A204.1 (cell line): ENCODE measurements at regions not wholly inside any gene's neighbourhood (a gene's known extent, or its start where the extent isn't known, plus 50 kb on each side); places are given as distances from the start of the nearest gene placed in this dataset.

Source experiments
- FAIRE-seq: peaks from 2 replicates; lab custom pipeline; 2012; peaks lifted over from hg19 to GRCh38; lab: Jason Lieb, UNC

DNA sequence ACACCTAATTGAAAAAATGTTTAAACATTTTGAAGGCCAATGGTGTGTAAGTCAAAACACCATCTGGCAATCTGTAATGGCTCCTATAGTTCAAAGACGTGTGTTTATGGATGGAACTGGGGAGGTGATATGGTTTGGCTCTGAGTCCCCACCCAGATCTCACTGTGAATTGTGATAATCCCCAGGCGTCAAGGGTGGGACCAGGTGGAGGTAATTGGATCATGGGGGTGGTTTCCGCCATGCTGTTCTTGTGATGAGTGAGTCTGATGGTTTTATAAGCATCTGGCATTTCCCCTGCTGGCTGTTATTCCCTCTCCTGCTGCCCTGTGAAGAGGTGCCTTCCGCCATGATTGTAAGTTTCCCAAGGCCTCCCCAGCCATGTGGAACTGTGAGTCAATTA is 52.2 kb downstream of the ADRA2C start:
- FAIRE-seq, result no peak

DNA sequence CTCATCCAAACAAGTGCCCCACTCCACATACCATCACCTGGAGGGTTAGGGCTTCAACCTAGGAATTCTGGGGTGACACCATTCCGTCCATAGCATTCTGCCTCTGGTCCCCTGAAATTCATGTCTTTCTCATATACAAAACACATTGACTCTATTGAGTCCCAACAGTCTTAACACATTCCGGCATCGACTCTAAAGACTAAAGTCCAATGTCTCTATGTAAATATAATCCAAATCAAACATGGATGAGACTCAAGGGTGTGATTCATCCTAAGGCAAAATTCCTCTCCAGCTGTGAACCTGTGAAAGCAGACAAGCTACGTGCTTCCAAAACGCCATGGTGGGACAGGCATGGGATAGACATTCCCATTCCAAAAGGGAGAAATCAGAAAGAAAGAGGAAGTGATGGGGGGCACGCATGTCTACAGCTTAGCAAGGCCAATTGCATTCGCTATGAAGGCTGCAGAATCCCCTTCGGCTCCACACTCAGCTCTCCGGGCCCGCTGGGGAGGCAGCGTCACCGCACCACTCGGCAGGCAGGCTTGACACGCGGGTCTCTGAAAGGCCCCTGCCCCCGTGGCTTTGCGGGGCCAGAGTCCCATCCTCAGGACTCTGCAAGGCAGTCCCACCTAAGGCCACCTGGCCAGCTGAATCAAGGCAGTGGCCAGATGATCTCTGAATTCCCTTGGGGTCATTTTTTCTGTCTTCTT is 53.2 kb downstream of the ADRA2C start:
- FAIRE-seq, result no peak

DNA sequence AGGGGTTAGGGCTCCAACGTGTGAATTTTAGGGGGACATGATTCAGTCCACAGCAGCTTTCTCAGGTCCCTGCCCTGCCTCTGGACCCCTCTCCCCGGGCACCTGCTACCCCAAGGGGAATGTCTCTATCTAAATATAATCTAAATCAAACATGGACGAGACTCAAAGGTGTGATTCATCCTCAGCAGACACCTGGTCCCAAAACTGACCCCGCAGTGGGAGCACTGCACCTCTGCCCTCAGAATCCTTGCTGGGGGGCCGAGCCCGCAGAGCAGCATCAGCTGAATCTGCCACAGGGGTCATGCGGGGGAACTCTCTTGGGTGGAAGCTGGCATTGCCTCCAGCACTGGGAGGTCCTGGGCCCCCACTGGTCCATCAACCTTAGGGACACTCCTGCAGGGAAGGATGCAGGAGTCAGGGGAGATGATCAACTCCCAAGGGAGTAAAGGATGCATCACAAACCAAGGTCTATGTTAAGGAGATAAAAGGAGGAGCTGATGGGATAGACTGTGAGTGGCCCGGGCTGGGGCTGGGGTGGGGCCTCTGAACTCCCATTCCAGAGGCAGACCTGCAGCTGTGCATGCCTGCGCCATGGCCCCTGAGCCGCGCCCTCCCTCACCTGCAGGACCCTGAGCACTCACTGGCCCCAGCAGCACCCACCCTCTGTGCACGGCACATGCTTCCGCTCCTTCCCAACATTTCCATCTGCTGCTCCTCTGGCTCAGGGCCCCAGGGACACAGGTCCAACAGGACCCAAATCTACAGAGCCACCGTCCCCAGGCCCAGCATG is 54.0 kb downstream of the ADRA2C start:
- no peak for FAIRE-seq

DNA sequence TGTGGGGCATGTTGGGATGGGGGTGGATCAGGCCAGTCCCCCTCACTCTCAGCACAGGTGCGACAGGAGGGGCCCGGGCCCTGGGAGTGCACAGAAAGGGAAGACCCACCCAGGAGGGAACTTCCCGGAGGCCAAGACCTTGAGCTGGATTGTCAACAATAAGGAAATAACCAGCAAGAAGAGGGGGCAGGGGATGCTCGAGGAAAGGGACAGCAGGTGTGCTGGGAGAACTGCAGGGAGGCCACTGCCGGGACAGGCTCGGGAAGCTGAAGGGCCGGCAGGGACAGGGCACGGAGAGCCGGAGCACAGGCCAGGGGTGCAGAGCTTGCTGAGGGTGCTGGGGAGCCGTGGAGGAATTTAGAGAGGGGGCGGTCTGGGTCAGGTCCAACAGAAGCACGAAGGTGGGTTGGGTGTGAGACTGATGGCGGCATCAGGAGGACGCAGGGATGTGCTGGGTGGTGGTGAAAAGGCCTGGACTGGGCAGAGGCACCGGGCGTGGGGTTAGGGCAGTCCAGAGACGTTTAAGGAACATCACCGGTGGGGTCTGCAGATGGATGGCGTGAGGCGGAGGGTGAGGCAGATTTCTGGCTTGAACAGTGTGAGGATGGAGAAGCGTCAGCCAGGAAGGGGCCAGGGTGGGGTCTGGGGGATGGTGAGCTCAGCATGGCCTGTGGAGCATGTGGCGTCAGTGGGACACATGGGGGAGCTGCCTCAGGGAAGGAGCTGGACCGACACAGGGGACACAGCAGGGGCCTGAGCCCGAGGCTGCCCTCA is 54.8 kb downstream of the ADRA2C start:
- no peak for FAIRE-seq

DNA sequence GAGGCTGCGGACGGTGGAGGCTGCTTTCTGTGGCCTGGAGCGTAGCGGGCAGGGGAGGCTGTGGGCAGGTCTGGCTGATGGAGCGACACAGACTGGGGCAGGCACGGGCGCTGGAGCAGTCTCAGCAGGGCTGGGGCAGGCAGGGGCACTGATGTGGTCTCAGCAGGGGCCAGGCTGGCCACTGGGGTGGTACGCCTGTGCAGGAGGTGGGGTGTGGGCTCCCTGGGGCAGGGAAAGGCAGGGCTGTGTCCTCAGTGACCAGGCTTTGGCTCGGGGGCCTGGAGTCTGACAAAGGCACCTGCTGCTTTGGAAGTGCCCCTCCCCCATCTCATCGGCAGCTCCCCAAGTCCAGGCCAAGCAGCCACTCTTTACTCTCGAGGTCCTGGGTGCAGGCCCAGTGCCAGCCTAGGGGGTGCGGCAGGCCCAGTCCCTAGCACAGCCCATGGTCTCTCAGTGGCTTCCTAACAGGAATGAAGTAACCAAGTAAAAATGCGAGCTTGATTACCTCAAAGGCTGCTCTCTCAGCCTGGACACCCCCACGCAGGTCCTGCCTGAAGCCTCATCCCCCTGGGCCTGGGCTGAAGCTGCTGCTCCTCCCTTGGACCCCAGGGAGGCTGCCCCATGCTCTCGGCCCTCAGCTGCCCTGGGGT is 55.5 kb downstream of the ADRA2C start:
- FAIRE-seq, result no peak

DNA sequence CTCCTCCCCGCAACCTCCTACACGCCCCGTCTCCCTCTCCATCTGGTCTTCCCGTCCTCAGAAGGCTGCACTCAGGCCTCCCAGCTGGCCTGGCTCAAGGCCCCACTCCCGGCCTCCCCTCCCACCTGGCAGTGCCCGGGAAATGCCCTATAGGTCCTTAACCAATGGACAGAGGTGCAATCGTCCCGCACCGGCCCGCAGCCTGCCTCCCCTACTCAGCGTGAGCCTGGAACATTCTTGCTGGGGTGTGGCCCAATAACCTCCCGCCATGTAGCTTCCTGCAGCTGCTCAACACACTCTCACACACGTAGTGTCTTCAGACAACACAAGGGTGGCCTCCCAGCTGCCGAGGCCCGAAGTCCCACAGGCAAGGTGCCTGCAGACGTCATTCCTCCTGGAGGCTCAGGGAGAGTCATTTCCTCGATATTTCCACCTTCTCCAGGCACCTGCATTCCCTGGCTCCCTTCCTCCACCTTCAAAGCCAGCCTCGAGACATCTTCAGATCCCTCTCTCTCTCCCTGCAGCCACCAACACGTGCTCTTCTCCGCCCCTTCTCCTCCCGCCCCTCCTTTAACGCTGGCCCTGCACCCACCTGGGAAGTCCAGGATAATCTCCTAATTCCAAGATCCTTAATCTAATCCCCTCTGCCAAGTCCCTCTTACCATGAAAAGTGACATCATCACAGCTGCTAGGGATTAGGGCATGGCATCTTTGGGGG is 56.2 kb downstream of the ADRA2C start:
- FAIRE-seq, result no peak

DNA sequence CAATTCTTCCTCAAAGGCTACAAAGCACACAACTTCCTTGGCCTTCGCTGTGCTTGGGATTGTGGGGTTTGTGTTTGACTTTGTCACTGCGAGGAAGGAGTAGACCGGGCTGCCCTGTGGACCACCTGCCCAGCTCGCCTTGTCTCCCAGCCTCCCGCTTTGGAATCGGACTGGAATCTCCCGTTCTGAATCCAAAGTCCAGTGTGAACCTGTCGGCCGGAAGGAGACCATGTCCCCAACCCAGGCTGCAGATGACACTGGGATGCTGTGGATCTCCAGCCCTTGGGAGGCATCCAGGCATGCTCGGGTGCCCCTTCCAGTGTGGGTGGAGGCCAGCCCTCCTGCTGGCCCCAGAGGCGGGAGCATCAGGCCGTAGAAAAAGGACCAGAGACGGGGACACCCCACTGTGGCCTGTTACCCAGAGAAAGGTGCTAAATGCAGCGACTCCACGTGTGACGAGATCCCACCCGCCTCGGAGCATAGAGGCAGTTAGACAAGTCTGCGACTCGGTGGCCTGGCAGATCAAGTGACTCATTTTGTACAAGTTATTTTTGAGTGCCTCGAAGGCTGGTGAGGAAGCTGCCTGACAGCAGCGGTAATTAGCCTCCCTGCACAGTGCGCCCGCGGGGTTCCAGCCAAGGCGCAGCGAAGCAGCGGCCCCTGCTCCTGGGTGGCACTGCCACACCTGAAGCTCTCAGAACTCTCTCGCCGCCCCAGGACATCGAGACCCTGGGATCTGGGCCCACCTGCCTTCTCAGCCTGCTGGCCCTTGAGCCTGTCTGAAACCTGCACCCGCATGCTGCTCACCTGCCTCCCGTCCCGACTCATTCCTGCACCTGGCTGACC is 57.5 kb downstream of the ADRA2C start:
- FAIRE-seq, result no peak

DNA sequence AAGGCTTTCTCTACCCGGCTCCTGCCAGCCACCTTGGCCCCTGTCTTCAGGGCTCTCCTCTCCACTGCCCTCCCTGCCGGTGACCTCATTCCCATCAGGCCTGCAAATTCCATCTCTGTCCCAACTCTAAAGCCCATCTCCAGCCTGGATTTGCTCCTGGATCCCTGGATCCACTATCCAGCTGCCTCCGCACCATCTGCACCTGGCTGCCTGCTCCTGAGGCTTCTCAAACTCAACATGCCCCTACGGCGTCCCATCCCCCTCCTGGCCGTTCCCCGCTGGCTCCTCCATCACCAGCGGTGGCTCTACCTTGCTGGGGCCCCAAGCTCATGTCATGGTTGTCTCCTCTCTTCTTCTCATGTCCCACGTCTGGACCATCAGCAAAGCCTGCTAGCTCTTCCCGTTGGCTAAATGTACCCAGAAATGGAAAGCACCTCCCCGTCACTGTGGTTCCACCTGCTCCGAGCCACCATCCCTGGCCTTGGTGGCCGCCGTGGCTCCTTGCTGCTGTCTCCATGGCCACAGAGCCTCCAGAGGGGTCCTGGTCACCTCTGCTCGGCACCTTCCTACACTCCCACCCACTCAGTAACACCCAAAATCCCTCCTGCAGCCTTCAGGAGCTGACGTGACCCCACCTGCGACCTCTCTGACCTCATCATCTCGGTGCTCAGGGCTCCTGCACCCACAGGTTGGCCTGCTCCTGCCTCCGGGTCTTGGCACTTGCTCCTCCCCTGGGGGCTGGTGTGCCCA is 58.5 kb downstream of the ADRA2C start:
- no peak for FAIRE-seq

DNA sequence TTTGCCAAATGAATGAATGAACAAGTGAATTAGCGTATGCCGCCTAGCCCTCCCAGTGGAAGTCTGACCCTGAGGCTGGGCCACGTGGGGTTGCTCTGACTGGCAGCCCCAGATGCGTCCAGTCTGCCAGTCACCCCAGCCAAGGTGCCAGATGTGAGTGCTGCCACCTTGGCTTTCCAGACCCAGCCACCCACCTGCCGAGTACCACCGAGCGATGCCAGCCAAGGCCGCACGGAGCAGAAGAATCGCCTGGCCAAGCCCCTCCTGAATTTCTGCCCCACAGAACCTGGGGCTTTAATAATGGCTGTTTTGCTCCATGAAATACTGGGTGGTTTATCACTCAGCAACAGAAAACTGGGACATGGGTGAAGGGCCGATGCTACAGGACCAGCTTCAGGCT is 59.3 kb downstream of the ADRA2C start:
- FAIRE-seq, result no peak

DNA sequence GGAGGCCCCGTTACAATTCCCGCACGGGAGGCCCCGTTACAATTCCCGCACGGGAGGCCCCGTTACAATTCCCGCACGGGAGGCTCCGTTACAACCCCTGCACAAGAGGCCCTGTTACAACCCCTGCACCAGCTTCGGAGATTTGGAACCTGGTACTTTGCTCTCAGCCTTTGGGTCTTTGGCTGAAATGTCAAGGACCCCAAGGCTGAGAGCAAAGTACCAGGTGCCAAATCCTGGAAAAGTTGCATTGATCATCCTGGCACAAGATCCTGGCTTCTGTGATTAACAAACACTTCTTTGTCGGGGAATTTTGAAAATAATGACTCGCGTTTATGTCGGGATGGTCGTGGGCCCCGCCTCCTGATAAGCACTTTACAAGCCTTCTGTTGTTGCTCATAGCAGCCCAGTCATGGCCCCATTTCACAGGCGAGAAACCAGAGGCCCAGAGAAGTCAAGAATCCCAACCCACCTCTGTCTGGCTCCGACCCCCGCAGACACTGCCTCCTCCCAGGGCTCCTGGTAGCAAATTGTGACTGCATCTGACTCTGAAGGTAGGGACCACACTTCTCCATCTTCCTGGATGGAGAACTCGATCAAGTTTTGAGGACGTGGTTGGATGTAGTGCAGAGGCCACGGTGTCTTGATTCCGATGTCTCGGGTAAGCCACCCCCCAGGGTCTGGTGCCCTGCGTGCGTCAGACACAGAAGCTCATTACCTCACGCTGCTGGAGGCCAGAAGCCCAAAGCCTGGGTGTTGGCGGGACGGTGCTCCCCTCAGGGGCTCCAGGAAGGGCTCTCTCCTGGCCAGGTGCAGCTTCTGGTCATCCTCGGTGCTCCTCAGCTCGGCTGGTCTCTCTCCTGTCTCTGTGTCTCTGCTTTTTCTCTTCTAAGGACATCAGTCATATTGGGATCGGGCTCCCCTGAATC is 60.3 kb downstream of the ADRA2C start:
- no peak for FAIRE-seq

DNA sequence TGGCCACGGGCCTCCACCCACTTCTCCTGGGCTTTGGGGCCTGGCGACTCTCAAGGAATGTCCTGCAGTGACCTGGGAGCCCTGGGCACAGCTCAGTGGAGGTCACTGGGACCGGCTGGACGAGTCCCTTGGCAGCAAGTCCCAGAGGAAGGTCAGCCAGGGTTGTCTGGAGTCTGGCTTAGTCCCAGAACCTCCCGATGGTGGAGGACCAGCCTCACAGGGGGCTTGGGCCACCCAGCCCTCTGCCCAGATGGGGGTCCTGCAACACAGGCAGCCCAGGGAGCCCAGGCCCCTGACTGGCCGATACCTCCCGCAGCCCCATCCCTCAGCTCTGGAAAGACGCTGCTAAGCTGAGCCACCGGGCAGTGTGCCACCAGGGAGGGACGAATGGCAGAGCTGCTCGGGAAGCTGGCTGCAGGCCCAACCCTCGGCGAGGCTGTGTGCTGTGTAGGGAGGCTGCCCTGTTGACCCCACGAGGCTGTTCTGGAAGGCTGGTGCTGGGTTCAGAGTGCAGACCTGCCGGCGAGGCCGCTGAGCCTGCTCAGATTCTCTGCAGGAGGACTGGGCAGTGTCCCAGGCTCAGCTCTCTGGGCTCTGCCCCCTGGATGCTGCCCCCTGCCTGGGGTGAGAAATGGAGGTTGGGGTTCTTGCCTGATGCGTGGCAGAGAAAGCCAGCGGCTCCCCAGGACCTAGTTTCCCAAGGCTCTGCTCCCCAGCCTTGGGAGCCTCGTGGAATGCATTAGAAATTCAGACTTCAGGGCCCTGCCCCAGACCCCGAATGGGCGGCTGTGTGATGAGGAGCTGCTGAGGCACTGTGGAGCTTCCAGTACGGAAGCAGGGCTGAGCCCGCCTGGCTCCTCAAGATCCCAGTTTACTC is 61.7 kb downstream of the ADRA2C start:
- FAIRE-seq, result no peak

DNA sequence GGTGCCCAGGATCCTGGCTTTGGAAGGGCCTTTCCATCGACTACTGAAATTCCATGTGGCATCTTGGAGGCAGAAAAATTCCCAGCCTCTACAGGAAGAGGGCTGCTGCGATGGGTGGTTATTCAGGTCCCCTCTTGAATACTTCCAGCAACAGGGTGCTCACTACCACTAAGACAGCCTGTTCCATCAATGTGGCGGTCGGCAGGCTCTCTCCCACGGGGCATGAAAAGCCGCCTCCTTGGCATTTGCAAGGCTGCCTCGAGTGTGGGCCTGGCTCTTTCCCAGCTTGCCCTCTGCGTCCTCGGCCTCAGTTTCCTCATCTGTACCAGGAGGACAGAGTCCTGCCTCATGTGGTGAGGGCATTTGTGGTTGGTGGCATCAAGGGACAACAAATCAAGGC is 62.4 kb downstream of the ADRA2C start:
- FAIRE-seq, result no peak

DNA sequence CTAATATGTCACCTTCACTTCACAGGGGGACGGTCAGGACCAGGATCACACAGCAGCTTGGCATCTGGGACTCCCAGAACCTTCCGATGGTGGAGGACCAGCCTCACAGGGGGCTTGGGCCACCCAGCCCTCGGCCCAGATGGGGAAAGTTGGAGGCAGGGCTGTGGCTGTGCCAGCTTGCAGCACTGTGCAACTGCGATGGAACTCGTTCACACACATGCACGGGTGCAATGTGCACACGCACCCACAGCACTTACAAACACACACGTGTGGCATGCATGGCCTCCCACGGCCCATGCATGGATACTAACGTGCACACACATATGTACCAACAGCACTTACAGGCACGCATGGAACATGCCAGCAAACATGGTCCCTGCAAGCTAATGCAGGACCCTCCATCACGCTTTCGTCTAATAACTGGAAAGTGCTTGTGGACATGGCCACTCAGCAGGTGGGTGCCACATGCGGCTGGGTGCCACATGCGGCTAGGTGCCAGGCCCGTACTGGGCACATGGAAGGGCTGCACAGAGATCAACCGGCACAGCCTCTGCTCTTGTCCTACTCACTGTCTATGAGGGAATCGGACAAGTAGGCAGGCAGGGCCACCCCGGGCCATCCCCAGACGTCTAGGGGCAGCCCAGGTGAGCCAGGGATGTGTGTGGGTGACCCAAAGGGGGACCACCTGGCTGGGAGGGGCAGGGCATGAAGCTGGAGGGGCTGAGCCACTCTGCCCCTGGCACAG is 63.2 kb downstream of the ADRA2C start:
- no peak for FAIRE-seq

DNA sequence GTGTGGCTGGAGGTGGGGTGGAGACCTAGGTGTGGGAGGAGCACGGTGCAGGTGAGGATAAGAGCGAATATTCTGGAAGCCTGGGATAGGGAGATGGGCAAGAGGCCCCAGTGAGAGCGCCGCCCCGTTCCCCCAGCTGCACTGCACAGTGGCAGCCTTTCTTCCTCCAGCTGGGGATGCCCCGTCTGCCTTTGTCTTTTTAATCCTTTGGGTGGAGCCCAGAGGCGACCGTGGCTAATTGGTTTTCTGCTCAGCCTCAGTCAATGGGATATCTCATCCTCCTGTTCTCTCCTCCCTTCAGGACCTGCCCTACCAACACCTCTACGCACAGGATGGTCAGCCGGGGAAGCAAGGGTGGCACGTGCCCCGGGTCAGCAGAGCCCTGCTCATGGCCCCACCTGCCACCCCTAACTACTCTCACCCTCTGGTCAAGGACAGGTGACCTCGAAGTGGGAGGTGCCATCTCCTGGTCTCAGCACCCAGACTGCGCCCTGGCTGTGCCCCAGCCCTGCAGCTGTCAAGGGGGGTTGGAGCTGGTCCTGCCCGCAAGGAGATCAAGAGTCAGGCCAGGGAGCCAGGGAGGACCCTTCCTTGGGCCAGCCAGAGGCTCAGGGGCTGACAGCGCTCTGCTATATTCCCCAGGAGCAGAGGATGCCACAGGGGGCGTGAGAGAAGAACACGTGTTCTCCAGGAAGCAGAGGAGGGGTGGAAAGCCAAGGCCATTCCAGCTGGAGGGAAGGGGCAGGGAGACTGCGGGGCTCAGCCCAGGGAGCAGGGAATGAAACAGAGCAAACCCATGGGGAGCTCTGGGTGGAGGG is 64.0 kb downstream of the ADRA2C start:
- no peak for FAIRE-seq

DNA sequence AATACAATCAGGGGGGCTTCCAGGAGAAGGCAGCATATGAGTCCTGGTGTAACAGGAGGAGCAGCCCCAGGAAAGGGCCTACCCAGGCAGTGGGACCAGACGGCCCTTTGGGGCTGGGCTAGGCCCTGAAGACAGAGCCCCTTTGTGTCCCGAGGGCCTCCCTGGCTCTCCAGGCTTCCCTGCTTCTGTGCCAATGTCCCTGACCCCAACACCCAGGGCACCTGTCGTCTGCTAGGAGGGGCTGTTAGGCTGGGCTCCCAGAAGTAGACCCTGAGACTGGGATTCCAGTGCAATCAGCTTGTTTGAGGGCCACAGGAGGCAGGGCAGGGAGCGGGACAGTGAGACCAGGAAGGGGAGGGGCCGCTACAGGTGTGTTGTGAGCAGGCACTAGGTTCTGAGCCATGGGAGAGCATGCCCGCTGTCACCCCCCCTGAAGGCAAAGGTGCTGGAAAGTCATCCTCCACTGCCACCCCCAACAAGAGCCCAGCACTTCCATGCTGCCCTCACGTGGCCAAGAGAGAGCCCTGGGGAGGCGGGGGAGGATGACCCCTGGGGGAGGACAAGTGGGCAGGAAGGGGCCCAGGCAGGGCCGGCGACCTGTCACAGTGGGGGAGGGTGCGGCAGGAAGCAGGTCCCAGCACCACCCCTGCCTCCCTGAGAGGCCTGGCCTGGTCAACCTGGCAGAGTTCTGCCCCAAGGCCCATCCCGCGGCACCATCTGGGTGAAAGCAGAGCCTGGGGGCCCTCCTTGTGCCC is 64.8 kb downstream of the ADRA2C start:
- FAIRE-seq, result no peak
